Stimulated activated CD4-positive, alpha-beta T cell treated with anti-CD3 and anti-CD28 coated beads, Interleukin-12 subunit alpha, Interleukin-12 subunit beta, amount 100 ng/mL, for 48 hours (primary cell): ENCODE measurements at regions not wholly inside any gene's neighbourhood (a gene's known extent, or its start where the extent isn't known, plus 50 kb on each side); places are given as distances from the start of the nearest gene placed in this dataset.

Experiments used
- DNase-seq, 3 donors: peaks; one replicate each; pipeline ENCODE4 v3.0.0-alpha.2; 2020; ENCODE audit warnings: low read depth in 2 of 3, low spot score in 1 of 3

DNA sequence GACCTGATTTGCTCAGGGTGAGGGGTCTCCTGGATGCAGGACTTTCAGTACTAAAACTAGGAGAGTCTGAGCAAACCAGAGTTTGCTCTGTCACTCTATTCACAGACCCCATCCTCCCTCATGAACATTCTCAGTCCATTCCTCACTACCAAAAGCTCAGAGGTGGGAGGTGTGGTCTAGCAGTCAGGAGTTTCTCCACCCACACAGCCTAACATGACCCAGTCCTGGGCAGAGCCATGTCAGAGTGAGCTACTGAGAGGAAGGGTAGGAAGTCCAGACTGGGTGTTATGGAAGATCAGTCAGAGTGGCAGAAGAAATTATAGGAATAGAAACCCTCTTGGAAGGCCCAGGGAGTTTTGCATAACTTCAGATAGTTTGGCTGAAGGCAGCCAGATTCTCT, 113.3 kb upstream of the GRAMD2B start:
- DNase-seq: no peak

- no peak for DNase-seq
These were observed 111.4 kb upstream of the GRAMD2B start for GRCh38 chr5:126311766-126312165.

DNA sequence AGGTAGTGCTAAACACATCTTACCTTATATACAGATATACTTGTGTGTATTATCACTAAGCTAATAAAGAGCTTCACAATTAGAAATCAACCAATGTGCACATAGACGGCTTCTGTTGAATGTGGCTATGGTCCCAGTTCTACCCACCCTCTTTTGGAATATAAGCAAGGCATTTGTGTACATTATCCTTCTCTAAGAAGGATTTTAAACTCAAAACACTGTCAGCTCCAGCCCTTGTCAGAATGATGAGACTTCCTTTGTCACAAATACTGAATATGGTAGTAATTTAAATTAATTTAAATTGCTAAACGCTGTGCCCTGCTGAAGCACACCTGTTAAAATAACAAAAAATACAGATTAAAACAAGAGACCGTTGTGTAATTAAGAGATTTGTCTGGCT, 107.9 kb upstream of the GRAMD2B start:
- DNase-seq: no peak

- no peak for DNase-seq
These were observed 90.9 kb upstream of the GRAMD2B start for GRCh38 chr5:126332326-126332725.

DNA sequence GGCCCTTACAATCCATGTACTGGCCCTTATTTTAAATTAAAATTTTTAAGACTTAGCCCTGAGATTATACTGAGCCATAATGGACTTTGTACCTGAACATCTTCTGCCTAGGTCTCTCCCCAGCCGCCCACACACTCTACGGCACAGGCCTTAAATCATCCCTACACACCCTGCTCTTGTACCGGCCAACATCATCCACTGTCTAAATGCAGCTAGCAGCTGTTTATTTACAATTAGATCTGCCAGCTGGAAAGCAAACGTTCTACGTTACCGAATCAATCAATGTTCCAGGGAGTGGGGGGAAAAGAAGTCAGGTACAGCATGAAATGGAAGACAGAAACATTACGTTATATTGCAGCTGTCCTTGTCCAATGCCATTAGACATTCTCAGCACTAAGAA, 88.4 kb upstream of the GRAMD2B start:
- DNase-seq: no peak

DNA sequence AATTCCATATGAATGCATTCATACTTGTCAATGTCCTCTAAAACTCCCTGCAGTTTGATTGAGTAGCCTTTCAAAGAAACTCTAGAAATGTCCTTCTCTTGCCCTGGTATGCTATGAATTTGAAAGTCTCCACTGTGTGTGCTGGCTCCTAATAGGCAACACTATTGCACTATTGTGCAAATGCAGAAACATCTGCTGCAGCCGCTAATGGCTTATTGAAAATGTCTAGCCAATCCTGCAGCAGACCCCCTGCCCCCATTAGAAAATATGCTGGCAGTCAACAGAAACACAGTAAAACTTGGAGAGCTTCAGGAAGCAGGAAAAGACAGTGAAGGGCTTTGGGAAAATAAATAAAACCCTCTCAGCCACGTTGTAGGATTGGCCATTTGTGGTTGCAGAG, 87.3 kb upstream of the GRAMD2B start:
- DNase-seq: no peak

DNA sequence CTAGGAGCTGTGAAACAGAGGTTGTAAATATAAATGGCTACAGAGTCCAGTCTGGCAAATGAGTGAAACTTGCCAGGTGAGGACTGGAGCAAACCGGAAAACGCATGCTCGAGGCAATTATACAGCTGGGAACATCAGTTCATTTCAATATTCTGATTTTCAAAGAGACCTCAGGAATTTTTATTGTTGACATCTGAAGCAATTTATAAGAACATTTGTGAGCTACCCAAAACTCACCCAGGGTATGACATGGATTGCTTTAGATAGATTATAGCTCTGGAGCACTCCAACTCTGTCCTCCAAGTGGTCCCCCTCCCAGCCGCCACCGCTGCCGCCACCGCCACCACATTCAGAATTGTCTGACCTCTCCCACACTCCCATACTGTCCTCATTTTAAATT, 84.6 kb upstream of the GRAMD2B start:
- no peak for DNase-seq

DNA sequence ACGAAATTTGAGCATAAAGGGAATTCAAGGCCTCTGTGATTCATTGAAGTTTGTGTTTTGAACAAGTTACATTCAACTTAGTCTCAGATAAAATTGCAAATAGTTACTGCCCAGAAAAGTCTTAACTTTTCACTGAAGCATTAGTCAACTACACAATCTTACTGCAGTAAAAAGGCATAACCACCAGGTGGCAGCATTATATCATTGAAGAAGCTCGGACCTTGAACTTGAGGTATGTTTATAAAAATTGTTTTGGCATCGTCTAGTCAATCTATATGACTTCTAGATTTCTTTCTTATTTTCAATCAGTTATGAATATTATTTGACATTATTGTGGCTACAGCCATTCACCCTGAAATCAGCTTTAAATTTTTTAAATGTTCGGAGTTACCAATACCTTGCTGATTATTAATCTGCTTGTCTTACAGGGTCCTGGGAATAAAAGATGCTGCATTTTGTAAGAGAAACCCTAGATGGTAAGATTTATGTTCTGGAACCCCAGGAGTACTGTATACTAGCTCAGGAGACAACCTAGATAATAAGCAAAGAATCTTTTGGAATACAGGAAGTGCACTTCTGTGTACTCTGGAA, 83.9 kb upstream of the GRAMD2B start:
- peak; percentile 10 to 57 (median 18) for DNase-seq

DNA sequence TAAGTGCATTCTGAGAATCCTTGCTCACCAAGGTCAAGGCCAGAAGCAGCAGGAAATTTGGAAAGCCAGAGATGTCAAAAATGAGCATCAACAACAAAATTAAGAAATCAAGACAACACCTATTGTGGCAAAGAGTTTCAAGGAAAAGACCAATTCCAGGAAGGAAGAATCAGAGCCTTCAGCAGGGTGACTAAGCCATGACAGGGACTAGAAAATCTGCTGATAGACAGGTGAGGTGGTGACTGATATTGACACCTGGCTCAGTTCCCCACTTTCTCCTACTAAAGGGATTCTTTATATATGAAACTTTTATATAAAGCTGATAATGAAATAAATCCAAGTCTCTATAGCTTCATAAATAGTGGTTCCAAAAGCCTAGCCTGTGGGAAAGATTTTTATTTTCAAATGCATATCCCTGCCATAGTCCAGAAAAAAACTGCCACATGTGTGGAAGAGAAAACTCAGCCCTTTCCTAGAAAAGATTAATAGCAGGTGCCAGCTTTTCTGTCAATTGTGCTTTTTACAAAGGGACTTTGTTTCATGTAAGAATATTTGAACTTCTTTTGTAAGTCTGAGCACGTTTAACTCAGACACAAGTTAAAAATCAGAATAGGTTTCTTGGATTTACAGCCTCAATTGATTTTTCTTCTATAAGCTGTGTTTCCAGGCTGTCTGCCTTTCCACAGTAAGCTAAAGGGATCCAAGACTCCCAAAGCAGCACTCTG, 81.1 kb upstream of the GRAMD2B start:
- DNase-seq: no peak

- no peak for DNase-seq
These were observed 74.2 kb upstream of the GRAMD2B start for GRCh38 chr5:126348855-126349635.

- DNase-seq: no peak
These were observed 72.1 kb upstream of the GRAMD2B start for GRCh38 chr5:126351153-126351552.

DNA sequence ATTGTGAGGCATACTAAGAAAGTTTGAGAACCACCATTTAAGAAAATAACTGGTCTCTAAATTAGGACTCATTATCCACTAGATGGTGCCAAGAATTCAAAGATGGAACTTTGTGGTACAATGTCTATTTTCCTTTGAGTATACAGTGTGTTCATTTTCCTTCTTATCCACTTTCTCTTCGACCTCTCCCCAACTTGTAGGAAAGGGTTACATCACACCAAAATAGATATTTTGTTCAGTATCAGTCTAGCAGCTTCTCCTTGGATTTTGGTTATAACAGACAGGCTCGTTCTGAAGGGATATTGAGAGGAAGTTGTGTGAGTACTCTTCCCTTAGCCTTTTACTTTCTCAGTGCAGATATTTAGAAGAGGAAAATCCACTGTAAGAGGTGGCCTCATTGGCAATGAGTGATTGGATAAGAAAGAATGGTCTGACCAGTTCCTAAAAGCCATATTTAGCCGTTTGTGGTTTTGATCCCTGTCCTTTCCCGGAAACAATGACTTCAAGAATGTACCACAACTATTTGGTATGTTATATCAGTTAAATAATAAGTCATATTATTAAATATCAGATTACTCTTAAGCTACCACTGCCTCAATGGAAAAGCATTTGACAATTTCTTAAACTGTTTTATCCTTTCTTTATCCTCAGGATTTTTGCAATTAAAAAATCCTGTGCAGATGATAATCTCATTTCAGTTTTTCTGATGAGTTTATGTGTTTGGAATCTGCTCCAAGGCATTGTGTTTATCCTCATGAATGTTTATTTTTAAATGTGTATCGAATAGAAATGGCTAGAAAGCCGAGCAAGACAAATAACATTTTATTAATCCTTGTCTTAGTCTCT, 69.0 kb upstream of the GRAMD2B start:
- DNase-seq: no peak

- DNase-seq: no peak
These were observed 68.1 kb upstream of the GRAMD2B start for GRCh38 chr5:126354858-126355731.

- no peak for DNase-seq
These were observed 67.3 kb upstream of the GRAMD2B start for GRCh38 chr5:126355940-126356339.

GRCh38 chr5:126357585-126358342, 65.4 kb upstream of the GRAMD2B start:
- no peak for DNase-seq

- DNase-seq: no peak
These were observed 64.7 kb upstream of the GRAMD2B start for GRCh38 chr5:126358525-126358924.

DNA sequence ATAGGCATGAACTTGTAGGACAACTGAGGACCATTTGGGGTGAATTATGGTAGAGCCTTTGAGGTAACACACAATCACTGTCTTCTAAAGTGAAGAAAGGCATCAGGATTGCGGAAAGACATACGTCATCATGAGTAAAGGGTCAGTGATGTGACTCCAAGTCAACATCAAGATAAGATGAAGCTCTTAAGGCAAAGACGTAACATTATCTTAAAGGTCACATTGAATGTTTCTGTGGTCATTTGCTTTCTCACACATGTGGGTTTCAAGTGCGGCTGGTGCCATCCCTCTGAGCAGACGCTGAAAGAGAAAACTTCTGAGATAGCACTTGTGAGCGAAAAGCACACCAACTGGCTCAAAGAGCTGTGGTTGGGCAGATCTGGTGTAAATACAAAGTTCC, 63.3 kb upstream of the GRAMD2B start:
- no peak for DNase-seq

- DNase-seq: no peak
These were observed 62.7 kb upstream of the GRAMD2B start for GRCh38 chr5:126360467-126360866.

GRCh38 chr5:126363658-126364057, 59.6 kb upstream of the GRAMD2B start:
- no peak for DNase-seq
